WI38 (cell line): ENCODE measurements at regions not wholly inside any gene's neighbourhood (a gene's known extent, or its start where the extent isn't known, plus 50 kb on each side); places are given as distances from the start of the nearest gene placed in this dataset.

Experiments
- H3K4me3 ChIP-seq: 2 replicates; pipeline ENCODE4 v1.5.1; 2011; ENCODE audit warnings: low read depth, mild to moderate bottlenecking, control low read depth, low read length
- CTCF ChIP-seq: IDR thresholded peaks from 2 replicates; pipeline ENCODE4 v1.5.1; 2012; ENCODE audit warnings: low read depth, mild to moderate bottlenecking, control low read depth, low read length

- TF ChIP-seq CTCF, result no peak
- no peak overlapping the region for H3K4me3 ChIP-seq
These were observed 456.8 kb upstream of the GJE1 start for GRCh38 chr6:141675957-141676356.

DNA sequence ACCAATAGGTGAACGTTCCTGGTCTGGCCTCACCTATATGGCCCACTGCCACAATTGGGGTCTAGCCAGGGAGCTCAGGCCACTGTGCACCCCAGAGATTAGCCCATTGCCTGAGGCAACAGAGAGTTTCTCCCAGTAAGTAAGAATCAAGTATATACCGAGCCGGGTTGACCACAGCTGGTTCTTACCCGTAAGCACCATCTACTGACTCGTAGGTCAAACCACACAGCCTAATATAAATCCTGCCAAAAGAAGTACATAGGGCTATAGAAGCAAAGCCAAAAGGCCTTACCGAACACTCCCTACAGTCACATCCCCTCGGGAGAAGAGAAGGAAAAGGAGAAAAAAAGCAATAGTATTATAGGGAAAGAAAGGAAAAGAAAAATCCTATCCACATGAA, 463.6 kb upstream of the GJE1 start:
- TF ChIP-seq CTCF, result no peak
- H3K4me3 ChIP-seq, result no peak overlapping the region

- no peak overlapping the region for H3K4me3 ChIP-seq
- TF ChIP-seq CTCF, result no peak
These were observed 465.0 kb upstream of the GJE1 start for GRCh38 chr6:141667580-141668309.

DNA sequence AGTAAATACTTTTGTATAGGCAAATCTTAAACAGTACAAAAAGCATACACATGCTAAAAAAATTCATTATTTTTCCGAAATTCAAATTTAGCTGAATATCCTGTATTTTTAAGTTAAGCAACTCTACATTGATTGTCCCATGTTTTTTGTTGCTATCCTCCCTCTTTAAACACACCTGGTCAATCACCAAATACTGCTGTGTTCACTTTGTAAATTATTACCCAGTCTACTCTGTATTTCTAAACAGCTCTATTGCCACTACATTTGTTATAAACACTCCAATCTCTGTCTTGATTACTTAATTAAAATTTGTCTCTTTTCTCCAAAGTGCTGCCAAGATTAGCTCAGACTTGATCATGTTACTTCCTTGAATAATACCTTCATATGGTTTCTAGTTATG, 466.5 kb upstream of the GJE1 start:
- TF ChIP-seq CTCF, result no peak
- no peak overlapping the region for H3K4me3 ChIP-seq

DNA sequence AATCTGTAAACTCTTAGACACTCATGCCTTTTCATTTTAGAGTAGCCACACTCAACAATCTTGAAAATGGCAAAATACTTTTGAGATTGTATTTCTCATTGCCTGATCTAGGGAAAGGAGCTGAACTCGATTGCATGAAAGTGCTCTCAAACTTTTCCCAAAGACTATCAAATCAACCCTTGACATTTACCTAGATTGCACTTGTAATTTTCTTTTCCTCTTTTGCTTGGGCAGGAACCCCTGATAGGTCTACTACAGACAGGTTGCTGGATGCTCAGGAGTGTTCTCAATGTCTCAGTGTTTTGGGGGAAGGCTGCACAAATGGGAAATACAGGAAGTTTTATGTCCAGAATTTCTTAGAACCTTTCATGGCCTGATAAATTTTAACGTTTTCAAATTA, 468.0 kb upstream of the GJE1 start:
- no peak for TF ChIP-seq CTCF
- H3K4me3 ChIP-seq, result no peak overlapping the region

- H3K4me3 ChIP-seq, result no peak overlapping the region
- no peak for TF ChIP-seq CTCF
These were observed 473.1 kb upstream of the GJE1 start for GRCh38 chr6:141659582-141659981.

DNA sequence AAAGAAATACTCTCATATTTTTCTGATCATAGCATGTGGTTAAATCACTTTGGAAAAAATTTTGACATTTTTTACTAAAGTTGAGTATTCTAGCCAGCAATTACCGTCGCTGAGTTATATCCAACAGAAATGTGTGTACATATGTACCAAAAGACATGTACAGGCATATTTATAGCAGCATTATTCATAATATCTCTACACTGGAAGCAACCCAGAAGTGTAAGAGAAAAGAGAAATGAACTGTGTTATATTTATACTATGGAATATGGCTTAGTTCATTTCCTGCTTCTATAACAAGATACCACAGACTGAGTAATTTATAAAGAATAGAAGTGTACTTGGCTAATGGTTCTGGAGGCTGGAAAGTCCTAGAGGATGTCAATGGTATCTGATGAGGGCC, 474.0 kb upstream of the GJE1 start:
- TF ChIP-seq CTCF, result no peak
- no peak overlapping the region for H3K4me3 ChIP-seq
